ENCODE measurements at regions not wholly inside any gene's neighbourhood (a gene's known extent, or its start where the extent isn't known, plus 50 kb on each side); places are given as distances from the start of the nearest gene placed in this dataset.

DNA sequence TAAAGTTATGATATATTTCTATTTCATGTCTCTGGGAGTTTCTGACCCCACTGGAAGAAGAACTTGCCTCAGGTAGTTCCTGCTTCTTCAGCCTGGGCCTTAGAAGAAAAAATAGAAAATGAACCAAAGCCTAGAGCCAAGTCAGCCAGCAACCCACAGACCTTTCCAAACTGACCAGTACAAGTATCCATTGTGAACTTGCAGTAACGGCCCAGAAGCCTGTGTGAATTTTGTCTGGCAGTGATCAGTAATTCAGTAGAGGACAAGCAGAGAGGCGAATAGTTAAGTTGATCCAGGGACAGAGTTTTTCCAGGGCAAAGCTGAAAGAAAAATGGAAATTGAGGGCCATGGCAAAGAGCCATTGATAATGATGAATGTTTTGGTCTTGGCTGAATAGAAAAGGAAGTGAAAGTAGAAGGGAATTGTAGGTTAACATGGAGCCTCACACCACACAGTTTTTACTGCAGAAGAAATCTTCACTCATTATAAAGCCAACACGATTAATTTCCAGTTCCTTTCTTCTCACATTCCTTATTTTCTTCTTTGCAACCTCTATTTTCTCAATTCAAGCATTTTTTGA, 311.8 kb downstream of the BTG1 start:
- no peaks in the 10 kb centered on the region for H3K9me3 ChIP-seq (ENCODE audit: control insufficient read depth, insufficient read depth, low read depth, low read length)
- ChIA-PET POLR2A (no interaction called here), CTCF (no interaction called here)
- no peaks in the 10 kb centered on the region for H3K36me3 ChIP-seq (ENCODE audit: control insufficient read depth, insufficient read depth, low read length)
- DNase-seq (ENCODE audit: low read depth, low spot score) (no peak), ATAC-seq (no peak)
- BruUV-seq (replicated peaks) = no TSS peak
- intact Hi-C loops (cut with micrococcal nuclease; ENCODE audit: unreplicated experiment) = no loop called here
- TF ChIP-seq, protein P1, sequence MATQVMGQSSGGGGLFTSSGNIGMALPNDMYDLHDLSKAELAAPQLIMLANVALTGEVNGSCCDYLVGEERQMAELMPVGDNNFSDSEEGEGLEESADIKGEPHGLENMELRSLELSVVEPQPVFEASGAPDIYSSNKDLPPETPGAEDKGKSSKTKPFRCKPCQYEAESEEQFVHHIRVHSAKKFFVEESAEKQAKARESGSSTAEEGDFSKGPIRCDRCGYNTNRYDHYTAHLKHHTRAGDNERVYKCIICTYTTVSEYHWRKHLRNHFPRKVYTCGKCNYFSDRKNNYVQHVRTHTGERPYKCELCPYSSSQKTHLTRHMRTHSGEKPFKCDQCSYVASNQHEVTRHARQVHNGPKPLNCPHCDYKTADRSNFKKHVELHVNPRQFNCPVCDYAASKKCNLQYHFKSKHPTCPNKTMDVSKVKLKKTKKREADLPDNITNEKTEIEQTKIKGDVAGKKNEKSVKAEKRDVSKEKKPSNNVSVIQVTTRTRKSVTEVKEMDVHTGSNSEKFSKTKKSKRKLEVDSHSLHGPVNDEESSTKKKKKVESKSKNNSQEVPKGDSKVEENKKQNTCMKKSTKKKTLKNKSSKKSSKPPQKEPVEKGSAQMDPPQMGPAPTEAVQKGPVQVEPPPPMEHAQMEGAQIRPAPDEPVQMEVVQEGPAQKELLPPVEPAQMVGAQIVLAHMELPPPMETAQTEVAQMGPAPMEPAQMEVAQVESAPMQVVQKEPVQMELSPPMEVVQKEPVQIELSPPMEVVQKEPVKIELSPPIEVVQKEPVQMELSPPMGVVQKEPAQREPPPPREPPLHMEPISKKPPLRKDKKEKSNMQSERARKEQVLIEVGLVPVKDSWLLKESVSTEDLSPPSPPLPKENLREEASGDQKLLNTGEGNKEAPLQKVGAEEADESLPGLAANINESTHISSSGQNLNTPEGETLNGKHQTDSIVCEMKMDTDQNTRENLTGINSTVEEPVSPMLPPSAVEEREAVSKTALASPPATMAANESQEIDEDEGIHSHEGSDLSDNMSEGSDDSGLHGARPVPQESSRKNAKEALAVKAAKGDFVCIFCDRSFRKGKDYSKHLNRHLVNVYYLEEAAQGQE (IDR thresholded peaks at IDR 0.05; ENCODE audit: insufficient read depth in 1 of 2, low read depth in 2 of 2, low read length in 1 of 2) = no peak
- TF ChIP-seq, protein P2, sequence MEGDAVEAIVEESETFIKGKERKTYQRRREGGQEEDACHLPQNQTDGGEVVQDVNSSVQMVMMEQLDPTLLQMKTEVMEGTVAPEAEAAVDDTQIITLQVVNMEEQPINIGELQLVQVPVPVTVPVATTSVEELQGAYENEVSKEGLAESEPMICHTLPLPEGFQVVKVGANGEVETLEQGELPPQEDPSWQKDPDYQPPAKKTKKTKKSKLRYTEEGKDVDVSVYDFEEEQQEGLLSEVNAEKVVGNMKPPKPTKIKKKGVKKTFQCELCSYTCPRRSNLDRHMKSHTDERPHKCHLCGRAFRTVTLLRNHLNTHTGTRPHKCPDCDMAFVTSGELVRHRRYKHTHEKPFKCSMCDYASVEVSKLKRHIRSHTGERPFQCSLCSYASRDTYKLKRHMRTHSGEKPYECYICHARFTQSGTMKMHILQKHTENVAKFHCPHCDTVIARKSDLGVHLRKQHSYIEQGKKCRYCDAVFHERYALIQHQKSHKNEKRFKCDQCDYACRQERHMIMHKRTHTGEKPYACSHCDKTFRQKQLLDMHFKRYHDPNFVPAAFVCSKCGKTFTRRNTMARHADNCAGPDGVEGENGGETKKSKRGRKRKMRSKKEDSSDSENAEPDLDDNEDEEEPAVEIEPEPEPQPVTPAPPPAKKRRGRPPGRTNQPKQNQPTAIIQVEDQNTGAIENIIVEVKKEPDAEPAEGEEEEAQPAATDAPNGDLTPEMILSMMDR (IDR thresholded peaks at IDR 0.05) = no peak
- TF ChIP-seq SIN3A (IDR thresholded peaks at IDR 0.05; ENCODE audit: borderline replicate concordance, insufficient read depth, low read depth, low read length) (no peak), TCF7L2 (IDR thresholded peaks at IDR 0.05; ENCODE audit: low read depth, low read length) (no peak), POLR2AphosphoS5 (IDR thresholded peaks at IDR 0.05; ENCODE audit: low read depth, low read length) (no peak)
- H3K27me3 ChIP-seq (ENCODE audit: control insufficient read depth, insufficient read depth, low read length) = no peaks in the 10 kb centered on the region
- no peak overlapping the region for H3K27ac ChIP-seq (ENCODE audit: low read length)
- in situ Hi-C loops (cut with HindIII; ENCODE audit: low pct_unique_long_range_greater_than_20kb, low sequenced_read_pairs) = no loop called here
- no peak overlapping the region for H3K4me3 ChIP-seq (ENCODE audit: low read depth in 2 of 2, low read length in 2 of 2)
- no peaks in the 10 kb centered on the region for H3K4me1 ChIP-seq (ENCODE audit: control insufficient read depth, insufficient read depth, low read length)

DNA sequence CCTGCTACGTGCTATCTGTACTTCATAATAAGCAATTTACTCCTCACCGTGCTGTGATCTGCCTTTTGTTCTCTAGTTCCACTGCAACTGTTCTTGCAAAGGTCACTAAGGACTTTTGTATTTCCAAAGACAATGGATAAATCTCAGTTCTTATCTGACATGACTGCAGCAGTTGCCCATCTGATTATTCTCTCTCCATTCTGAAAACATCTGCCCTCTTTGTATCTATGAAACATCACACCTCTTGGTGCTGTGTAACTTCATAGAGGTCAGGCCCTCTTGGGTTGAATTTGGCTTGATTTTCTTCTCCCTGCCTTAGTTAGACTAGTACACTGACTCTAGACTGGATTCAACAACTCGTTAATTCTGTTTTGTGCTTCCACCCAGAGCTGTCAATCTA, 319.6 kb downstream of the BTG1 start:
- intact Hi-C loops (cut with micrococcal nuclease; ENCODE audit: unreplicated experiment) = no loop called here
- no TSS peak for BruUV-seq (replicated peaks)
- ChIA-PET POLR2A (no interaction called here), CTCF (no interaction called here)
- Histone ChIP-seq H3K4me1 (ENCODE audit: control insufficient read depth, insufficient read depth, low read length) (no peaks in the 10 kb centered on the region), H3K36me3 (ENCODE audit: control insufficient read depth, insufficient read depth, low read length) (no peaks in the 10 kb centered on the region), H3K4me3 (ENCODE audit: low read depth in 2 of 2, low read length in 2 of 2) (no peak overlapping the region), H3K9me3 (ENCODE audit: control insufficient read depth, insufficient read depth, low read depth, low read length) (no peaks in the 10 kb centered on the region), H3K27ac (ENCODE audit: low read length) (no peak overlapping the region), H3K27me3 (ENCODE audit: control insufficient read depth, insufficient read depth, low read length) (no peaks in the 10 kb centered on the region)
- no peak for DNase-seq (ENCODE audit: low read depth, low spot score)
- in situ Hi-C loops (cut with HindIII; ENCODE audit: low pct_unique_long_range_greater_than_20kb, low sequenced_read_pairs) = no loop called here
- no peak for TF ChIP-seq TCF7L2 (IDR thresholded peaks at IDR 0.05; ENCODE audit: low read depth, low read length)
- TF ChIP-seq, protein P1 (IDR thresholded peaks at IDR 0.05; ENCODE audit: insufficient read depth in 1 of 2, low read depth in 2 of 2, low read length in 1 of 2) = no peak
- no peak for TF ChIP-seq POLR2AphosphoS5 (IDR thresholded peaks at IDR 0.05; ENCODE audit: low read depth, low read length)
- TF ChIP-seq, protein P2 (IDR thresholded peaks at IDR 0.05) = no peak
- TF ChIP-seq SIN3A (IDR thresholded peaks at IDR 0.05; ENCODE audit: borderline replicate concordance, insufficient read depth, low read depth, low read length) = no peak
- no peak for ATAC-seq
